GM12875 (cell line): ENCODE measurements at regions not wholly inside any gene's neighbourhood (a gene's known extent, or its start where the extent isn't known, plus 50 kb on each side); places are given as distances from the start of the nearest gene placed in this dataset.

Experiments used
- H3K4me3 ChIP-seq: one replicate; pipeline ENCODE4 v1.5.1; 2011; ENCODE audit warnings: low read depth, low read length, control low read depth
- CTCF ChIP-seq: IDR thresholded peaks from 2 replicates; pipeline ENCODE4 v1.5.1; 2011; ENCODE audit warnings: low read depth, mild to moderate bottlenecking, control low read depth, inconsistent platforms, low read length, moderate library complexity, borderline replicate concordance; ENCODE audit not compliant: insufficient read depth

DNA sequence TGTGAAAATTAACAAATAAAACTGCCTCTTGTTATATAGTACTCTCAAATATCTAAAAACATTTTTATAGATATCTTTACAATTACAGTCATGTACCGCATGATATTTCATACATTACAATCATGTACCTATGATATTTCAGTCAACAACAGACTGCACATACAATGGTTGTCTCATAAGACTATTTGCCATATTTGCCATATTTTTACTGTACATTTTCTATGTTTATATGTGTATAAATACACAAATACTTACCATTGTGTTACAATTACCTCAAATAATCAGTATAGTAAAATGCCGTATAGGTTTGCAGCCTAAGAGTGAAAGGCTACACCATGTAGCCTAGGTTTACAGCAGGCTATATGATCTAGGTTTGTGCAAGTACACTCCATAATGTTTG, 336.0 kb upstream of the PCDH15 start:
- no peak for TF ChIP-seq CTCF
- H3K4me3 ChIP-seq: no peak overlapping the region

DNA sequence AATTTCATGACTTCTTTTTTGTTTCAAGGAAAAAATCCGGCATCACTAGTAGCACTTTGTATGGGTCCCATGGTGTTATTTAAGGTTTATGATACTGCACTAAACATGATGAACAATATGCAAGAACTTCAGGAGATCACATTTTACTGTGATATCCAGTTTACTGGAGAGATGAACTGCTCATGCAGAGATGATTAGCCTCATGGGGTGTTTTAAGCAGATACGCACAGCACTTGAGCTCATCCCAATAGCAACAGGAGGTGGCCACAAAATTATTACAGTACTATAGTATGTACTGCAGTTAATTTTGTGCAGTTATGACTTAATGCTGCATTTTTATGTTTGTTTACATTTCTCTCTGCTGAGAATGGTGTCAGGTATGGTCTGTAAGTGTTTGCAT, 303.7 kb upstream of the PCDH15 start:
- no peak overlapping the region for H3K4me3 ChIP-seq
- TF ChIP-seq CTCF: no peak

DNA sequence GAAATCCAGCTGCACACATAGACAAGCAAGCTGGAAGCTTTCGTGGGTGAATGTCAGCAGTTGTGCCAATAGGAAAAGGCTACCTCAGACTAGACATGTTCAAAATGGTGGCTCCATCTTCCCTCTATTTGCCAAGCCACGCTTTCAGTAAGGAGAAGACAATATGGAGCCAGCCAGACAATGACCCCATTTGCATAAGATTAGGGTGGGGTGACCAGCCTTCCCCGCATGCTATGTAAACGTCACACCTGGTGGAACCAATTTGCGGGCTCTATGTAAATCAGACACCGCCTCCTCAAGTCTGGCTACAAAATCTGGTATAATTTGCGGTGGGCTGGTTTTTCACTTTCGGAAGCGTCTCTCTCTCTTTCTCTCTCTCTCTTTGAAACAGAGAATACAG, 297.4 kb upstream of the PCDH15 start:
- no peak overlapping the region for H3K4me3 ChIP-seq
- TF ChIP-seq CTCF: no peak

GRCh38 chr10:55091691-55092328, 290.8 kb upstream of the PCDH15 start:
- peak; percentile 51; the same call in 1 of the 2 replicates for TF ChIP-seq CTCF
- no peak overlapping the region for H3K4me3 ChIP-seq

GRCh38 chr10:55078121-55078520, 277.1 kb upstream of the PCDH15 start:
- no peak for TF ChIP-seq CTCF
- no peak overlapping the region for H3K4me3 ChIP-seq

GRCh38 chr10:55065185-55065584, 264.2 kb upstream of the PCDH15 start:
- H3K4me3 ChIP-seq: no peak overlapping the region

DNA sequence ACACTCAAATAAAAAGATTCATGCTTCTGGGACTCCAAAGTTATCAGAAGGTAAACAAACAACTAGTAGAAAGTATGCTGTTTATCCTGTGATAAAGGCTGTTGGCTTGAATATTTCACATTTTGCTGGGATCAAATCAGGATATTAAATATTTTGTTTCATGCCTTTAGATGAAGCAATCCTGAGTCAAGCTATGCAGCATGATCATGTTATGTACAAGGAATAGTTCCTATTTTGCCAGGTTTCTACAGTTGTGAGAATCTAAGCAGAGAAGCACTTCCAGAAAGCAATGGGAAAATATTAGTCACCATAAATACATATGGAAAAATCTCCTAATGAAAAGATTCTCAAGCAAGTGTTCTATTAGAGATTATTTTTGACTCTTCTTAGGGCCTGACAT, 262.8 kb upstream of the PCDH15 start:
- TF ChIP-seq CTCF: no peak
- no peak overlapping the region for H3K4me3 ChIP-seq

More at GRCh38 chr10:55065185-55065584, 264.2 kb upstream of the PCDH15 start:
- no peak for TF ChIP-seq CTCF
